Upper lobe of left lung (tissue), 4 donors: ENCODE measurements at regions not wholly inside any gene's neighbourhood (a gene's known extent, or its start where the extent isn't known, plus 50 kb on each side); places are given as distances from the start of the nearest gene placed in this dataset.

Experiments
- CTCF ChIP-seq, 6 experiments: fragments of 450-650 bp in 4 of 6; fragments of 200-600 bp in 2 of 6; sonication (generic) in 2 of 6; IDR thresholded peaks; one replicate each; pipeline ENCODE4 v1.5.1; 2016 to 2019; ENCODE audit warnings: antibody characterized with exemption in 6 of 6
- EP300 ChIP-seq, 4 donors: sonication (generic); formaldehyde crosslinking; IDR thresholded peaks; one replicate each; pipeline ENCODE4 v1.5.1; 2017; ENCODE audit warnings: antibody characterized with exemption in 4 of 4, control low read depth in 2 of 4
- POLR2A ChIP-seq, 4 donors: fragments of 450-650 bp; IDR thresholded peaks; one replicate each; pipeline ENCODE4 v1.5.1; 2016 to 2017; ENCODE audit warnings: antibody characterized with exemption in 4 of 4, mild to moderate bottlenecking in 2 of 4
- POLR2AphosphoS5 ChIP-seq, 2 donors: sonication (generic); formaldehyde crosslinking; IDR thresholded peaks; one replicate each; pipeline ENCODE4 v1.5.1; 2017; ENCODE audit warnings: antibody characterized with exemption in 2 of 2

- no peak for TF ChIP-seq CTCF (IDR thresholded peaks at IDR 0.05)
- no peak for TF ChIP-seq EP300 (IDR thresholded peaks at IDR 0.05)
- TF ChIP-seq POLR2AphosphoS5 (IDR thresholded peaks at IDR 0.05): no peak
- TF ChIP-seq POLR2A (IDR thresholded peaks at IDR 0.05): no peak
Observed at GRCh38 chr2:238510911-238511613, 84.3 kb downstream of the ASB1 start.
